ENCODE measurements at regions not wholly inside any gene's neighbourhood (a gene's known extent, or its start where the extent isn't known, plus 50 kb on each side); places are given as distances from the start of the nearest gene placed in this dataset.

DNA sequence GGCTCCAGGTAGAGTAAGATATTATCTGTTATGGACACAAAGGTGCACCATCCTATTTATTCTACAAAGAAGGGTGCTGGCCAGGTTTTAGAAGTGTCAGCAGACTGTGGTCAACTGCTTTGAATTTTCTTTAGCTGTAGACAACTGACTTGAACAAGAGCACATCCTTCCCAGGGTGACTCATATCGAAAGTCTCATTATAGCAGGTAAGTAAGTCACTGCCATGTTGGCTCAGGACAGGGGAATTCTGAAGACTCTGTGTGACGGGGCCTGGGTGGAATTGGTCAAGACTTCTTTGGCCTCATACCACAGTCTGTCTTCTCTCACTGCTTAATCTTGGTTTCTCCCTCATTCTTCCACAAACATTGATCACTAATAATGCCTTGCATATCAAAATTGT is 214.5 kb upstream of the CDH9 start:
- no CpG with 5 or more reads among the region's 2 CpGs for WGBS (ENCODE audit: extremely low coverage, insufficient read length, low lambda C conversion rate)
- H2BK15ac ChIP-seq (ENCODE audit: low read depth, low read length) = no peak overlapping the region
- no peak overlapping the region for H4K5ac ChIP-seq (ENCODE audit: insufficient read length, low read depth, low read length)
- H3K23ac ChIP-seq (ENCODE audit: insufficient read length, low read depth, low read length) = no peak overlapping the region
- no peak for DNase-seq
- no peak overlapping the region for H3K27ac ChIP-seq (ENCODE audit: insufficient read length, low read depth, low read length)
- no peak overlapping the region for H3K18ac ChIP-seq (ENCODE audit: insufficient read length, low read depth, low read length)
- no peaks in the 10 kb centered on the region for H4K20me1 ChIP-seq (ENCODE audit: control insufficient read depth, insufficient read depth, insufficient read length)
- H3K14ac ChIP-seq (ENCODE audit: insufficient read depth, low read length) = no peak overlapping the region
- H3K9me3 ChIP-seq (ENCODE audit: control insufficient read depth, low read depth, low read length) = no peaks in the 10 kb centered on the region
- no peaks in the 10 kb centered on the region for H3K4me1 Mint-ChIP-seq
- H3K4me2 ChIP-seq (ENCODE audit: insufficient read depth, insufficient read length, low read length) = no peak overlapping the region
- no peaks in the 10 kb centered on the region for H3K23me2 ChIP-seq (ENCODE audit: insufficient read length, low read depth, low read length, poor library complexity, severe bottlenecking)
- TF ChIP-seq, protein P1, sequence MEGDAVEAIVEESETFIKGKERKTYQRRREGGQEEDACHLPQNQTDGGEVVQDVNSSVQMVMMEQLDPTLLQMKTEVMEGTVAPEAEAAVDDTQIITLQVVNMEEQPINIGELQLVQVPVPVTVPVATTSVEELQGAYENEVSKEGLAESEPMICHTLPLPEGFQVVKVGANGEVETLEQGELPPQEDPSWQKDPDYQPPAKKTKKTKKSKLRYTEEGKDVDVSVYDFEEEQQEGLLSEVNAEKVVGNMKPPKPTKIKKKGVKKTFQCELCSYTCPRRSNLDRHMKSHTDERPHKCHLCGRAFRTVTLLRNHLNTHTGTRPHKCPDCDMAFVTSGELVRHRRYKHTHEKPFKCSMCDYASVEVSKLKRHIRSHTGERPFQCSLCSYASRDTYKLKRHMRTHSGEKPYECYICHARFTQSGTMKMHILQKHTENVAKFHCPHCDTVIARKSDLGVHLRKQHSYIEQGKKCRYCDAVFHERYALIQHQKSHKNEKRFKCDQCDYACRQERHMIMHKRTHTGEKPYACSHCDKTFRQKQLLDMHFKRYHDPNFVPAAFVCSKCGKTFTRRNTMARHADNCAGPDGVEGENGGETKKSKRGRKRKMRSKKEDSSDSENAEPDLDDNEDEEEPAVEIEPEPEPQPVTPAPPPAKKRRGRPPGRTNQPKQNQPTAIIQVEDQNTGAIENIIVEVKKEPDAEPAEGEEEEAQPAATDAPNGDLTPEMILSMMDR (conservative IDR thresholded peaks at IDR 0.05) = no peak
- no peak overlapping the region for H3T11ph ChIP-seq (ENCODE audit: low read length)
- H3K56ac ChIP-seq (ENCODE audit: insufficient read length, low read depth, low read length) = no peak overlapping the region
- H3K27ac Mint-ChIP-seq = no peak overlapping the region
- H2BK120ac ChIP-seq (ENCODE audit: low read depth, low read length, poor library complexity, severe bottlenecking) = no peak overlapping the region
- no peaks in the 10 kb centered on the region for H3K4me1 ChIP-seq (ENCODE audit: insufficient read depth, low read length)
- no peak overlapping the region for H4K91ac ChIP-seq (ENCODE audit: insufficient read length, low read depth, low read length)
- no peaks in the 10 kb centered on the region for H3K79me1 ChIP-seq (ENCODE audit: insufficient read depth, low read depth, low read length, poor library complexity, severe bottlenecking)
- no peak overlapping the region for H3K4me3 Mint-ChIP-seq
- no peak overlapping the region for H4K8ac ChIP-seq (replicated peaks; ENCODE audit: insufficient read length, low read depth, low read length)
- H3K79me2 ChIP-seq (ENCODE audit: insufficient read depth, low read length) = no peaks in the 10 kb centered on the region
- H2BK12ac ChIP-seq (ENCODE audit: insufficient read length, low read depth, low read length) = no peak overlapping the region
- H3K4ac ChIP-seq (ENCODE audit: low read depth, low read length) = no peak overlapping the region
- no peak overlapping the region for H2BK20ac ChIP-seq (ENCODE audit: low read depth, low read length, poor library complexity, severe bottlenecking)
- H3K27me3 Mint-ChIP-seq (ENCODE audit: low read depth) = no peaks in the 10 kb centered on the region
- H3K36me3 Mint-ChIP-seq (ENCODE audit: insufficient read depth in 1 of 3, low read depth in 3 of 3) = no peaks in the 10 kb centered on the region
- H2AFZ ChIP-seq (ENCODE audit: low read length) = no peak overlapping the region
- no peaks in the 10 kb centered on the region for H3K27me3 ChIP-seq (ENCODE audit: insufficient read depth, low read length)
- no peaks in the 10 kb centered on the region; a peak in 2 of 5 replicates for H3K9me3 Mint-ChIP-seq
- H3K9ac ChIP-seq (ENCODE audit: extremely low read depth, insufficient read length, low read length) = no peak overlapping the region
- no peak overlapping the region for H2AK5ac ChIP-seq (ENCODE audit: insufficient read length, low read length)
- H2BK5ac ChIP-seq (ENCODE audit: insufficient read length, low read length) = no peak overlapping the region

Measured in H9 (cell line).